GM21367 (cell line): ENCODE measurements at regions not wholly inside any gene's neighbourhood (a gene's known extent, or its start where the extent isn't known, plus 50 kb on each side); places are given as distances from the start of the nearest gene placed in this dataset.
"Not testable (repeated sequence)": the region's sequence is repeated elsewhere in the genome, so short reads cannot be mapped to it uniquely, and the experiment has no call there.

Experiments
- ATAC-seq: cut with Tn5 transposase; IDR thresholded peaks from one replicate; pipeline ENCODE4 v1.9.1; 2021; ENCODE audit not compliant: unreplicated experiment

DNA sequence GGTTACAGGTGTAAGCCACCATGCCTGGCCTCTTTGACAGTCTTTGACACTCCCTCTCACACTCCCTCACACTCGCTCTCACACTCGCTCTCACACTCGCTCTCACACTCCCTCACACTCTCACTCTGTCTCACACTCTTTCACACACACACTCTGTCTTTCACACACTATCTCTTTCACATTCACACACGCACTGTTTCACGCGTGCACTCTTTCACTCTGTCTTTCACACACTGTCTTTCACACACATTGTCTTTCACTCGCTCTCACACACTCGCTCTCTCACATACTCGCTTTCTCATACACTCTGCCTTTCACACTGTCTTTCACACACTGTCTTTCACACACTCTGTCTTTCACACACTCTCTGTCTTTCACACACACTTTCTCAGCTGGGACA lies 167.1 kb upstream of the CXCL13 start:
- no peak for ATAC-seq

DNA sequence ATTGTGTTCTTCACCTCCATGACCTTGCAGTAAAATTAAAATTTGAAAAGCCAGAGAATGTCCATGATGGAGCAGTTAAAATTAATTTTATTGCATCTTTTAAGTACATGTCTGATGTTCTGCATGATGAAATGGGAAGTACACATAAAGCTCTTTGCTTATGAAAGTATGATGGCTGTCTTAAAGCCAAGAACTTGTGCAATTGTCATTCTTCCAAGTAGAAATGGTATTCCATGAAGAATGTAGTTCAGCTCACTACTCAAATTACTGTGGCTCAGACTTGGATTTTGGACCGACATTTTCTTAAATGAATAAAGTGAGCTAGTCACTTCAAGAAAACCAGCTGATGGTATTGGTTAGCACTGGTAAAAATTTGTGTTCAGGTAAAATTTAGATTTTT lies 161.7 kb upstream of the CXCL13 start:
- ATAC-seq = no peak

DNA sequence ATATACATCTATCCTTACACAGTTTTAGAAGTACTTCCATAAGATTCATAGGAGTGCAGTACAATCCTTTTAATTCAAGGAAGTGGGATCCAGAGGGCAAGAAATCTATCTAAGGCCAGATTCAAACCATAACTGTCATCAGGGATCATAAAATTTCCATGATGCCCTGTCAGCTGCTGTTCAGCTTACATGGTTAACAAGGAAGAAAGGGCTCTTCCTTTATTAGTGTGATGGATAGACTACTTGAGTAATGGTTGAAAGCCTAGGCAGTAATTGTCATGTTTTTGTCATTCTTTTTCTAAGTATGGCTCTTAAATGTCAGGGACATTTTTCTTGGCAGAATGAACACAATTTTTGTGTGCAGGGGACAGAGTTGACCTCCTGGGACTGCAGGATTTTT lies 159.8 kb upstream of the CXCL13 start:
- ATAC-seq = no peak

- ATAC-seq = no peak
Measured at GRCh38 chr4:77446601-77447000, 159.0 kb upstream of the CXCL13 start.

DNA sequence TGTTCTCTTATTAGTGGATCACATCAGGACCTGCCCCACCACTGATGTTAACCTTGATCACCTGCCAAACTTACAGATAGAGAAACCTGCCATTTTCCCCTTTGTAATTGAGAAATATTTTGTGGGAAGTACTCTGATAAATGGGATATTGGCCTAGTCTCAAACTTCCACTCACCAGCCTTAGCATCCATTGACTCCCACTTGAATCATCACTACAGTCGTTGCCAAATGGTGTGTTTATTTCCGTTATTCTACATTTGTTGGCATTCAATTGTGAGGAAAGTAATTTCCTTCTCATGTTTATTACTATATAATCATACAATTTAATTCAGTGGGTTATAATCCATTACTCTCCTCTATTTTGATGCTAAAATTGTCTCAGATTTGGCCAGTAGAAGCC lies 156.4 kb upstream of the CXCL13 start:
- ATAC-seq = no peak

DNA sequence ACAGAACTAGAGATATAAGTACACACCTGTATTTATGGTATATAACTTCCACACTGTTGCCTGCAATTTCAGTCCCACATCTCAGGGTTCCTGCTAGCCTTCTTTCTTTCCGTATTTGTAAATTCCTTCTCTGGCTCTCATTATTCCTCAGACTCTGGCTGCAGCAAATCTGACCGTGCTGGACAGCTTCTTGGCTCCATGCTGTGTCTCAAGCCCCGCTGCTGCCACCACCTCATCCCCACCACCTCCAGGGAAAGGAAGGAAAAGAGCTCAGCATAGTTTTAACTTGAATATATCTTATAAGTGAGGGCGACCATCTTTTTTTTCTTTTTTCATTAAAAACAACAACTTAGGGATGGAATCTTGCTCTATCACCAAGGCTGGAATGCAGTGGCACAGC lies 155.6 kb upstream of the CXCL13 start:
- no peak for ATAC-seq

- no peak for ATAC-seq
Measured at GRCh38 chr4:77451530-77451929, 154.1 kb upstream of the CXCL13 start.

DNA sequence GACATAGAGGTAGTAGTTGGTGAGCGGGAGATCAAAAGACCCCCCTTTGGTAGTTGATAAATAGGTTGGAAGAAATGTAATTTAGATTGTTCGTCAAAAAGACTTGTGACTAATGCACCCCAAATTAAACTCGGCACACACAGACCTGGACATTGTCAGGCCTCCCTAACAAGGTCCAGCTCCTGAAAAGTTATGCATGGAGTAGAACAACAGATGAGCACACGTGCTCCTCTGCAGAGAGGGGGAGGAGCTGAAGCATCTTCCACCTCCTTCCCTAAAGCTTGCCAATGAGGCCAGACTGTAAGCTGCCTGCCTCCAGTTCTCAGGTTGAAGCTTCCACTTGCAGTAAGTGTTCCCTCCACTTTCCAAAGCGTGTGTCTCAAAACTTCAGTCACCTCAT lies 153.5 kb upstream of the CXCL13 start:
- not testable (repeated sequence) for ATAC-seq

GRCh38 chr4:77453911-77454310 lies 151.7 kb upstream of the CXCL13 start:
- ATAC-seq = no peak

DNA sequence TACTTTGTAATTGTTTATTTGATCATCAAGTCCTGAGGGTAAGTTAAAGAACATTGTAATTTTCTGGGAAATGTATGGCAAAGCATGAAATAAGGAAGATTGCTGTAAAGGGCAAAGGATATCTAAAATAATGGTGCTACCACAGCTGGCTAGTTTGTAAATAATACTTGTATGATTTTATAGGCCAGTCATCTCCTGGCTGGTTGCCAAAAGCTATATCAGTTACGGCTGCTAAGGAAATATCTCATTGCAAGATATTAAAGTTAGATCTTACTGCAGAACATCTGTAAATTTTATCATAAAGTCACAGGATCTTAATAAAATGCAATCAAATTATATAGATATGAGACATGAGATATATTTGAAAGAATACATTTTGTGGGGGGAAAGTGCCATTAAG lies 150.8 kb upstream of the CXCL13 start:
- no peak for ATAC-seq

DNA sequence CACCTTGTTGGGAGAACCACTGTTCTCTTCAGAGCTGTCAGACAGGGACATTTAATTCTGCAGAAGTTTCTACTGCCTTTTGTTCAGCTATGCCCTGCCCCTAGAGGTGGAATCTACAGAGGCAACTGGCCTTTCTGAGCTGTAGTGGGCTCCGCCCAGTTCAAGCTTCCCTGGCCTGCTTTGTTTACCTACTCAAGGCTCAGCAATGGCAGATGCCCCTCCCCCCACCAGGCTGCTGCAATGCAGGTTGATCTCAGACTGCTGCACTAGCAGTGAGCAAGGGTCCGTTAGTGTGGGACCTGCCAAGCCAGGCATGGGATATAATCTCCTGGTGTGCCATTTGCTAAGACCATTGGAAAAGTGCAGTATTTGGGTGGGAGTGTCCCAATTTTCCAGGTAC lies 141.5 kb upstream of the CXCL13 start:
- not testable (repeated sequence) for ATAC-seq

GRCh38 chr4:77465271-77465670 lies 140.3 kb upstream of the CXCL13 start:
- no peak for ATAC-seq

DNA sequence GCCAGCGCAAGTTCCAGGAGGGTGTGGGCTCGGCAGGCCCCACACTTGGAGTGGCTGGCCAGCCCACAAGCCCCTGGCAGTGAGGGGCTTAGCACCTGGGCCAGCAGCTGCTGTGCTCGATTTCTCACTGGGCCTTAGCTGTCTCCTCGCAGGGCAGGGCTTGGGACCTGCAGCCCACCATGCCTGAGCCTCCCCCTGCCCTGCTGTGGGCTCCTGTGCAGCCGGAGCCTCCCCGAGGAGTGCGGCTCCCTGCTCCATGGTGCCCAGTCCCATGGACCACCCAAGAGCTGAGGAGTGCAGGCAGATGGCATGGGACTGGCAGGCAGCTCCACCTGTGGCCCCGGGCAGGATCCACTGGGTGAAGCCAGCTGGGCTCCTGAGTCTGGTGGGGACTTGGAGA lies 139.2 kb upstream of the CXCL13 start:
- no peak for ATAC-seq

DNA sequence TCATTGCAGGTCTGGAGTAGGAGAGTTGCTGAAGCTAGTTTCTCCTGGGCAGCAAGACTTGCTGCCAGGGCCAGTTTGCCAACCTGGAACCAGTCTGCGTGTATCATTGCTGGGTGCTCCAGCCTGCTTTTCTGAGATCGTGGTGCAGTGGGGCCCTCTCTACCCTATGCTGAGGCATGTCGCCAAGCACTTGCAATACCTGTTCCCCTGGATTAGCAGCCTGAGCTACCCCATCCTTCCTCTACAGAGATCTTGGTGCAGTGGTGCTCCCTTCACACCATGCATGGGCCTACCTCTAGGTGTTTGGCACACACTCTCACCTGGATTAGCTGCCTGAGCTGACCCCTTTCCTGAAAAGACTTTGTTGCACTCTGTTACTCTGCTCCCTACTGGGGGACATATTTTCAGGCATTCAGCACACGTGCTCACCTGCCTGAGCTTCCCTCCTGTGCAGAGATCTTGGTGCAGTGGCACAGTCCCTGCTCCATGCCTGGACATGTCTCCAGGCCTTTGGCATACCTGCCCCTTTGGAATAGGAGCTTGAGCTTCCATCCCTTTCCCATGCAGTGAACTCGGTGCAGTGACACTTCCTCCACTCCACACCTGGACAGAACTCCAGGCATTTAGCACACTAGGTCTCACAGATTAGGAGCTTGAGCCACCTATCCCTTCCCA lies 133.7 kb upstream of the CXCL13 start:
- ATAC-seq = no peak

- ATAC-seq = no peak
Measured at GRCh38 chr4:77473509-77473908, 132.1 kb upstream of the CXCL13 start.

GRCh38 chr4:77481856-77482255 lies 123.8 kb upstream of the CXCL13 start:
- ATAC-seq = no peak

- no peak for ATAC-seq
Measured at GRCh38 chr4:77488882-77489281, 116.7 kb upstream of the CXCL13 start.

DNA sequence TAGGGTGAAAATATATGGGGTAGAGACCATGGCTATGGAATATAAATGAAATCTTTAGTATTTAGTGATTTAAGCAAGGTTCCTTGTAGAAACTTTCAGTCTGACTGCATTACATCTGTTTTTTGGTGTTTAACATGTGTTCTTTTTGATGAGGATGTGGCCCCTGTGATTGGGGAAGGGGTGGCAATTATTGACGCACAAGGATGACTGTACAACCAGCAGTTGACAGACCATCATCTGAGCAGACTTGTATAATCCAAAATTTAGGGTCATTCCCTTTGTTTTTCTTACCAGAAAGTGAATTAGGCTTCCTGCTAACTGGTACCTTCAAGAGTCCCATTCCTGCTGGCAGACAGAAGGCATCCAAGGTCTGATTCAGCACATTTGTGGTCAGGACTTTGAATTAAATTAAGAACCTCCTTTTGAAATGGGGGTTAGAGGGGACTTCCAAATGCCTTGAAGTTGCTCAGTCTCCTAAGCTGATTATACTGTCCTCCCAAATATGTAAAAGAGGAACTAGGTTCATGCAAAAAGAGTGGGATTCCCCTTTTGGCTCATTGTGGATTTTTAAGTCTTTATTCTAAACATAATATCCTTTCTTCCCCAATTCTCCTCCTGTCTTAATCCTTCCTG lies 112.4 kb upstream of the CXCL13 start:
- peak; percentile 73 for ATAC-seq

GRCh38 chr4:77493829-77494551 lies 111.6 kb upstream of the CXCL13 start:
- ATAC-seq = no peak

DNA sequence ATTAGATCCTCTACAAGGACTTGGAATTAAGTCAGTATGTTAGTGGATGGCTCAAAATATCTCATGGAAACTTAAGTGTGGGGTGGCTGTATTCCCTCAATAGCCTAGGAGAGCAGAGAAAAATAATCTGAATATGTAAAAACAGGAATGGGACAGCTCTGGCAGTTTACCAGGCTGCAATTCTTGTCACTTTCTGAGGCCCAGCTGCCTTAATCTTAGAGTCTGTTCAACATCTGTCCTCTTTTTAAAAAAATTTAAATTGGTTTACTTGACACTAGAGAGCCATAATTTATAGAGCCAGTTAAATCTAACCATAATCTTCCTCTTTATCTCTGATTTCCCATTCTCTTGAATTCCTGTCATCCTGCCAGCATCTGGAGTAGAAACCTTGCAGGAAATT lies 109.2 kb upstream of the CXCL13 start:
- ATAC-seq = no peak

GRCh38 chr4:77500801-77501200 lies 104.8 kb upstream of the CXCL13 start:
- no peak for ATAC-seq

- ATAC-seq = no peak
Measured at GRCh38 chr4:77501240-77501639, 104.4 kb upstream of the CXCL13 start.
